HG03354 (cell line): ENCODE measurements at regions not wholly inside any gene's neighbourhood (a gene's known extent, or its start where the extent isn't known, plus 50 kb on each side); places are given as distances from the start of the nearest gene placed in this dataset.

Experiments used
- ATAC-seq: cut with Tn5 transposase; IDR thresholded peaks from one replicate; pipeline ENCODE4 v1.9.1; 2021; ENCODE audit warnings: mild to moderate bottlenecking; ENCODE audit not compliant: unreplicated experiment, poor library complexity, severe bottlenecking

DNA sequence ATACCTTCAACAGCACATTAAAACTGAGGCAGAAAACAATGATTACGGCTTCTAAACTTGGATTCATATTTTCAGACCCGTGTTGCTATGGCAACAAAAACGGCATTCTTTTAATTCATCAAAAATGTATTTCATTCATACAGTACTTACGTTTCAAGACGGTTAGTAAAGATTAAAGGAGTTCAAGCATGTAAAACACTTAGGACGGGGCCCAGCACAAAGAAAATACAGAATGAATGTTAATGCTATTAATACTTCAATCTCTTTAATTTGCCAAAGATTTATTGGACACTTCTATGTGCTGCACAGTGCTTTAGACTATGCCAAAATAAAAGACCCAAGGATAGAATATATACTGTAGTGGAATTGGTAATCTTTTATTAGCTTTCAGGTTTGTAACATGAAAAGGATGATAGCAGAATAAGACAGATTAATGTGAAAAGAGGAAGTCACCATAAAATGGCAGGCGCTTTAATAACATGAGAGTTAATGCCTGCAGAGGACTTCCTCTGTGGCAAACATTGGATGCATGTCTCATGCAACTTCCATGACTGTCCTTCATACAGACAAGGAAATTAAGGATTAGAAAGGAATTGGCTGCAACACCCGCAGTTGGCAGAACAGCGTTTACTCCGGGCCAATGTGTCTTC lies 201.6 kb upstream of the KLF6 start:
- no peak for ATAC-seq

- ATAC-seq: no peak
Measured at GRCh38 chr10:3982746-3983442, 197.9 kb upstream of the KLF6 start.

DNA sequence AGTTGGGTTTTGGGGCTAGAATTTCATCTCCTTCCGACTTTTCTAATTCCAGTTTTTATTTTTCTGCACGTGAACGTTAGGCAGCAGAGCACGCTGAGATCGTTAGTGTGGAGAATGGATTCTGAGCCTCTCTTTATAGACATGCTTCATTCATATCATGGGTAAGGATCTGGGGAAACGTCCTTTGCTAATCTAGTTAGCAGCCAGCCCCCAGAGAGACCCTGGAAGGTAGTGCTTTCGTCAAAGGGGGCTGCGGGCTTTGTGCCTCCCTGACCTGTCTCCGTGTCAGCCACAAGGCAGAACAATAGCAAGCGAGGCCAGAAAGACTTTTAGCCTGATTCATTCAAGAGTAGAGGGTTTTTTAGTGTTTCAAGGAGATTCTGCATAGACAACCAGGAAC lies 196.3 kb upstream of the KLF6 start:
- ATAC-seq: no peak

GRCh38 chr10:3980660-3981059 lies 195.7 kb upstream of the KLF6 start:
- no peak for ATAC-seq

GRCh38 chr10:3980144-3980543 lies 195.1 kb upstream of the KLF6 start:
- no peak for ATAC-seq

GRCh38 chr10:3978761-3979160 lies 193.8 kb upstream of the KLF6 start:
- ATAC-seq: no peak

GRCh38 chr10:3978174-3978573 lies 193.2 kb upstream of the KLF6 start:
- ATAC-seq: no peak

DNA sequence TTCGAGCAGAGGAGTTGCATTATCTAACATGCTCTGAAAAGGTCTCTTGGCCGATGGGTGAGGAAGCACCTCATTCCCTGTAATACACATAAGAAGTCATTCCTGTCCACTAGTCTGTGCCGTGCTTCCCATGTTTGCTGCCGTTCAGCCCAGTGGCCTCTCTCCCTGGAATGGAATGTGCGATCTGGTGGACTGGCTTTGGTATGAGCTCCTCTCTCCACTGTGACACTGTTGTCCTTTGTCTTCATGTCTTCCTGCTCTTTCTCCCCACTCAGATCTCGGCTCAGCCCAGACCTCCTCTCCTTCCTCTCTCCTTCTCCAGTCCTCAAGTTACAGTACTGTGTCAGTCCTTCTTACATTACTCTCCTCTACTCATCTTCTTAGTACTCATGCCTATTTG lies 192.8 kb upstream of the KLF6 start:
- no peak for ATAC-seq

GRCh38 chr10:3976718-3977117 lies 191.7 kb upstream of the KLF6 start:
- peak; percentile 72 for ATAC-seq

- no peak for ATAC-seq
Measured at GRCh38 chr10:3976171-3976570, 191.2 kb upstream of the KLF6 start.

DNA sequence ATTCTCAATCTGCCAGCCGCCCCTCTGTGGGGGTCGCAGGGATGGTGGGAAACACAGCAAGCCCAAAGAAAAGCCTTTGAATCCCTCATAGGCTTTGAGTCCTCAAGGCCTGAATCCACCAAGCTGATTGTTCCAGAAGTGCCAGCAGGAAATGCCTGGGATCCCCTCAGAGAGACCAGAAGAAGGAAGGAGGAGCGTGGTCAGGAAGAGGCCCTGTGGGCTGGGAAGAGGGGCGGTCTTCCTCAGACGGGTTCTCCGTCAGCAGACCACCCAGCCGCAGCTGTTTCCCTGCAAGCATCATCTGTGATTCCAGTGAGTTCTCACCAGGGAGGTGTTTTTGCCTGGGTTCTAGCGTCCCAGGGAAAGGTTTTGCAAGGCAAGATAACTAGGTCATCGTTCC lies 190.0 kb upstream of the KLF6 start:
- ATAC-seq: no peak

DNA sequence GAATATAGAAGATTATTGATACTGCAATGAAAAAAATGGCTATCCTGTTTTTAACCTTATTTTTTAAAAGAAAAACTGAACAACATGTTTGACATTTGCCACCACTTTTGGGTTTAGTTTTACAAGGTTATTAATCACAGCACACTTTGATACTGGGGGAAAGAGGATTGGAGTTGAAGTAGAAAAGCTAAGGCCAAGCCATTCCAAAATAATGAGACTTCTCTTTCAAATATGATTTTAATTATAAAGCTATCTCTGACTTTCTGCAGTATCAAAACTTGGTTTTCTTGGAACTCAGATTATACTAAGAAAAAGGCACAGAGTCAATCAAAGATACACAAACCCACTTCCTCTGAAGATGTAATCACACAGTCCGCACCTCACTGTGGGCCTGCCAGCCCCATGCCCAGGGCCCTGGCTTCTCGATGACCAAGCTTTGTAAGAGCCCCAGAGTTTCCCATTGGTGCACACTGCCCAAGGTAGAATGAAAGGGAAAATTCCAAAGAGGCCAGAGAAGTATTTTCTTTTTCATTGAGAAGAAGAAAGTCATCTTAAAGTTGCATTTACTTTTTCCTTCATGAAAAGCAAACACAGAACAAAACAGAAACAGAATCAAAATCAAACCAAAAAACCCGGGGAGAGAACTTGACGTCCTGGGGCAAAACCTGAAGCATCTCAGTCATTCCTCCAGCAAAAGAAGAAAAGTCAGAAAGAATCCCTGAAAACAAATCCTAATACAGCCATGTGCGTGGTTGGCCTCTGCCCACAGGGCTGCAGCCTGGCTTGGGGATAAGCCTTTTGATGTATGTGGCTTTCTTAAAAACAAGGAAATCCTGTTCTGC lies 187.7 kb upstream of the KLF6 start:
- ATAC-seq: no peak

GRCh38 chr10:3971713-3972112 lies 186.7 kb upstream of the KLF6 start:
- no peak for ATAC-seq

DNA sequence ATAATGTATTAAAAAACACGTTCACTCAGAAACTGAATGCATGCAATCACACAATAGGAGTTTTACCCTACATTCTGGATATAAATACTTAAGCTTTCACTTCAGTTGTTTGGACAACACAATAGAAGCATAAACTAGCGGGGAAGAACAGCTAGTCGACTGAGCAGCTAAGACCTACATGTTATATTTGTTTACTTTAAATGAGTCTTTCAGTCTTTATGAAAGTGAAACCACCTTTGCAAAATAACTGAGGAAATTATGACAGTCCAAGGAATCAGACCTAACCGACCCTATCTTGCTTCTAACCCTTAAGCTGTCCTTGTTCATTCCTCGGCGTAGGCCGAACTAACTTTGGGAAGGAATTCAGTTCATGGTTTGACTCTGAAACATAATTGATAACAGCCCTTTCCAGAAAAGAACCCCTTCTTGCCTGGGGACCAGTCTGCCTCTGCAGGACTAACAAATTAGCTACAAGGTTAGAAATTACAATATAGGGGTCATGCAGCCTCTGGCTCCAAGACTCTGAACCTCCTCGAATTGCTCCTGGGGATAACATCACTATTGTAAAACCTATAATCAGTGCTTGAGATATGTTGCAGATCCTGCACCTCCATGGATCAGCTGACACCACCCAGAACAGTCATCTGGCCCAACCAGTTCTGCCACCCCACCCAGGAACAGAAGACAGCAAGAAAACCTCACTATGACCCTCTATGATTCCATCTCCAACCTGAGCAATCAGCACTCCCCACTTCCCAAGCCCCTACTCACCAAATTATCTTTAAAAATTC lies 185.1 kb upstream of the KLF6 start:
- ATAC-seq: no peak

DNA sequence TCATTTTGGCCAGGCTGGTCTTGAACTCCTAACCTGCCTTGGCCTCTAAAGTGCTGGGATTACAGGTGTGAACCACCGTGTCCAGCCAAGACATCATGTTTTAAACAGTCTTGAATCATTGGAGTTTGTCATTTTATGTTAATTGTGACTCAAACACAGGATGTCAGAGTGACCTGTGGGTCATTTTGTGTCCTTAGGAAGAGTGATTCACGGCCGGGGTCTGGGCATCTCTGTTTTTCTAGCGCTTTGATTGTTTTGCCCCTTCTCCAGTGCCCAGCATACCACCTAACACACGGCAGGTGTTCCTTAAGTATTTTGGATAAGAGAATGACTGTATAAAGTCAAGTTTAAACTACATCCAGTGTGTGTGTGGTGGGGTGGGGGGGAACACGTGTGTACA lies 183.7 kb upstream of the KLF6 start:
- ATAC-seq: no peak

DNA sequence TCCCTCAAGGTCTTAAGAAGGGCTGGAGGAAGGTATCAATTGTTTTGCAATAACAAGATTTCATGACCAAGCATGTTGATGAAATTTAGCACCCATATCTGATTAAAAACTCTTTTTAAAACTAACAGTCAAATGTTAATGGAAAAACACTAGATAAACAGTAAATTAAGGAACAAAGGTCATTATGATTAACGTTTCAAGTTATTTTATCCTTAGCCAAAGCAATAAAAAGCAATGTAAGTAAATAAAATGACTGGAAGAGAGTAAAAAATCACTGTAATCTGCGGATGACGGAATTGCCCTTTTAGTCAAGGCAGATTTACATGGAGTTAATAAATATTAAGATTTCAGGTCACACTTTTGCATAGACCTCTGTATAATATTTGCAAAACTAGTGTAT lies 179.5 kb upstream of the KLF6 start:
- ATAC-seq: no peak

GRCh38 chr10:3963191-3963673 lies 178.2 kb upstream of the KLF6 start:
- no peak for ATAC-seq

- peak; percentile 76 for ATAC-seq
Measured at GRCh38 chr10:3961082-3961481, 176.1 kb upstream of the KLF6 start.

GRCh38 chr10:3960496-3960895 lies 175.5 kb upstream of the KLF6 start:
- ATAC-seq: no peak
